Memory B cell (primary cell): ENCODE measurements at regions not wholly inside any gene's neighbourhood (a gene's known extent, or its start where the extent isn't known, plus 50 kb on each side); places are given as distances from the start of the nearest gene placed in this dataset.

Source experiments
- ATAC-seq: fragments of 150-1000 bp; cut with Tn5 transposase; 2 replicates; pipeline ENCODE4 v1.10.0; 2021; ENCODE audit warnings: low read depth, mild to moderate bottlenecking, moderate library complexity
- DNase-seq, 2 donors: peaks; one replicate each; pipeline ENCODE4 v3.0.0; 2022; ENCODE audit warnings: low spot score in 2 of 2
- H3K27ac Mint-ChIP-seq: one replicate; pipeline ENCODE4 v1.8.0; 2022; ENCODE audit warnings: mild to moderate bottlenecking, moderate library complexity, mixed read lengths
- H3K27me3 Mint-ChIP-seq: one replicate; pipeline ENCODE4 v1.8.0; 2022; ENCODE audit warnings: mixed read lengths
- H3K36me3 Mint-ChIP-seq: one replicate; pipeline ENCODE4 v1.8.0; 2022; ENCODE audit warnings: mild to moderate bottlenecking, mixed read lengths
- H3K4me1 Mint-ChIP-seq: one replicate; pipeline ENCODE4 v1.8.0; 2022; ENCODE audit warnings: mixed read lengths
- H3K4me3 Mint-ChIP-seq: one replicate; pipeline ENCODE4 v1.8.0; 2022; ENCODE audit warnings: mild to moderate bottlenecking, moderate library complexity, mixed read lengths
- H3K9me3 Mint-ChIP-seq: one replicate; pipeline ENCODE4 v1.8.0; 2022; ENCODE audit warnings: mixed read lengths

DNA sequence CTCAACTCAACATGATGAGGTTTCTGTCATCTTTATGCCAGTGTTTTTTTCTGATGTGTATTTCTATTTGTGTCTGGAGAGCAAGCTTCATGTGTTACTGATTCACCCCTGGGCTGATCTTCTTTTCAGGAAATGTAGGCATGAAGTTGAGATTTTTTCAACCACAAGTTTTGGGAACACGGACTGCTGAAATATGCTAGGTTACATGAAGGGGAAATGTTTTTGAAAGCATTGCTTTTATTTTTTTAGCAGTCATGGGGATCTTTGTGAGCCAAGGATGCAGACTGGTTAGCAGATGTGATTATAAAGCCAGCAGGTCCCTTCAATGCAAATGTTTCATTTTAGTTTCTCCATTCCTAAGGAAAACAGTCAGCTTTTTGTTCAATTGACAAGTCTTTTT lies 219.3 kb upstream of the COL8A1 start:
- Mint-ChIP-seq H3K4me3 (no peak overlapping the region), H3K27ac (no peak overlapping the region), H3K27me3 (no peaks in the 10 kb centered on the region), H3K36me3 (no peaks in the 10 kb centered on the region), H3K4me1 (no peaks in the 10 kb centered on the region), H3K9me3 (no peaks in the 10 kb centered on the region)
- DNase-seq (no peak), ATAC-seq (no peak)

GRCh38 chr3:99418709-99419108 lies 219.7 kb upstream of the COL8A1 start:
- DNase-seq: no peak
- H3K36me3 Mint-ChIP-seq: no peaks in the 10 kb centered on the region
- no peak overlapping the region for H3K4me3 Mint-ChIP-seq
- H3K4me1 Mint-ChIP-seq: no peaks in the 10 kb centered on the region
- H3K9me3 Mint-ChIP-seq: no peaks in the 10 kb centered on the region
- no peak for ATAC-seq
- H3K27me3 Mint-ChIP-seq: no peaks in the 10 kb centered on the region
- H3K27ac Mint-ChIP-seq: no peak overlapping the region

DNA sequence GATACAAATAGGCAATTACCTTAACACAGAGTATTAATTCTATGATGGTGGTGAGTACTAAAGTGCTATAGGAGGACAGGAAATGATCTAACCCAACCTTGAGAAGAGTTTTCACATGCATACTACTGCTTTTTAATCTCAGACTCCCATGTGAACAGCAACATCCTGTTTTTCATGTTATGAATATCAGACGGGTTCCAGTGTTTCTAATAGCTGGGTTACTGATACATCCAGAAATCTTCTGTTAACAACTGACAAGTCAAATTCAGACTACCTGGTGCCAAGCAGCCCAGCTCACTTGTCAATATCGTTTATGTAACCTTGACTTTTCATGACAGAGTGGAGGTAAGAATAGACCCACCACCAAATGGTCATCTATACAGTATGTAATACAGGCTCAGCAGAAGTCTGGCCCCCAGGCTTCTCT lies 220.2 kb upstream of the COL8A1 start:
- Mint-ChIP-seq H3K27me3 (no peaks in the 10 kb centered on the region), H3K4me1 (no peaks in the 10 kb centered on the region), H3K36me3 (no peaks in the 10 kb centered on the region), H3K4me3 (no peak overlapping the region), H3K9me3 (no peaks in the 10 kb centered on the region), H3K27ac (no peak overlapping the region)
- ATAC-seq (no peak), DNase-seq (no peak)

GRCh38 chr3:99413504-99413903 lies 224.9 kb upstream of the COL8A1 start:
- H3K27me3 Mint-ChIP-seq: no peaks in the 10 kb centered on the region
- DNase-seq (no peak), ATAC-seq (no peak)
- no peak overlapping the region for H3K27ac Mint-ChIP-seq
- H3K36me3 Mint-ChIP-seq: no peaks in the 10 kb centered on the region
- no peaks in the 10 kb centered on the region for H3K4me1 Mint-ChIP-seq
- H3K9me3 Mint-ChIP-seq: peaks cover 4% of the 10 kb centered on the region
- H3K4me3 Mint-ChIP-seq: no peak overlapping the region

DNA sequence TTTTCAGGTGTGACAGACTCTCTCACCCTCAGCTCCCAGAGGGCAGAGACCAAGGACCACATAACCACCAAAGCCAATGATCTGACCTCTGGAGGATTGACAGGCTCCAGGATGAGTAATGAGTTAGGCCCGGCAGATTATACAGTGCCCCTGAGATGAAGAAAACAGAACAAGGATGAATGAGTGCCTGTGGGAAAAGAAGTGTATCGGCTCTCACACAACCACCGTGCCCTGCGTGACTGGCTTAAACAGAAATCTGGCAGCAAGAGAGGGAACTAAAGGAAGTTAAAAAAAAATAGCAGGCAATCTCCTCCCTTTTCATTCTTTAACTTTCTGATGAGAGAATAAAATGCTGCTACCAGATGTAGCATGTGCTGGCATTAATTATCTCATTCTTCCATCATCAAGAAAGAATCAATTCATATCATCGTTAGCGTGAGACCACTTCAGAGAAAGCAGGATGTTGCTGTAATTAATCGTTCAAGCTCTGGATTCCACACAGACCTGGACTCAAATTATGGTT lies 227.5 kb upstream of the COL8A1 start:
- Mint-ChIP-seq H3K9me3 (peaks cover 5% of the 10 kb centered on the region), H3K36me3 (no peaks in the 10 kb centered on the region), H3K27ac (no peak overlapping the region), H3K27me3 (peaks cover 2% of the 10 kb centered on the region), H3K4me1 (no peaks in the 10 kb centered on the region), H3K4me3 (no peak overlapping the region)
- DNase-seq: no peak
- ATAC-seq: no peak

DNA sequence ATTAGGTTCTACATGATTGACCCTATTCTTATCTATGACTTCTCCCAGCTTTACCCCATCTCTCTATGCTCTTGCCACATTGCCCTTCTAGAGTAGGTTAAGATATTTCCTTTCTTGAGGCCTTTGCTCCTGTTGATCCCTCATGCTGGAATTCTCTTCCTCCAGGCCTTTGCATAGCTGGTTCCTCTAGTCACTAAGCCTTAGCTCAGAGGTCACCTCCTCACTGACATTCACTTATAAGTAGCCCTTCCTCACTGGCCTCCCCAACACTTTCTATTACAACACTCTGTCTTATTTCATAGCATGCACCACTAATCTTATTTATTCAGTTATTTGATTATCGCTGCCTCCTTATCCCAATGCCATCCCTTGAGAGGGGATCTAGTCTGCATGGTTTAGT lies 228.4 kb upstream of the COL8A1 start:
- no peaks in the 10 kb centered on the region for H3K36me3 Mint-ChIP-seq
- H3K4me3 Mint-ChIP-seq: no peak overlapping the region
- H3K27me3 Mint-ChIP-seq: peaks cover 2% of the 10 kb centered on the region
- no peak overlapping the region for H3K27ac Mint-ChIP-seq
- ATAC-seq (no peak), DNase-seq (no peak)
- peaks cover 5% of the 10 kb centered on the region for H3K9me3 Mint-ChIP-seq
- no peaks in the 10 kb centered on the region for H3K4me1 Mint-ChIP-seq

- Mint-ChIP-seq H3K27me3 (peaks cover 2% of the 10 kb centered on the region), H3K9me3 (peaks cover 7% of the 10 kb centered on the region), H3K36me3 (no peaks in the 10 kb centered on the region), H3K4me1 (no peaks in the 10 kb centered on the region), H3K4me3 (no peak overlapping the region), H3K27ac (no peak overlapping the region)
- DNase-seq (no peak), ATAC-seq (no peak)
Measured at GRCh38 chr3:99407257-99407656, 231.1 kb upstream of the COL8A1 start.

DNA sequence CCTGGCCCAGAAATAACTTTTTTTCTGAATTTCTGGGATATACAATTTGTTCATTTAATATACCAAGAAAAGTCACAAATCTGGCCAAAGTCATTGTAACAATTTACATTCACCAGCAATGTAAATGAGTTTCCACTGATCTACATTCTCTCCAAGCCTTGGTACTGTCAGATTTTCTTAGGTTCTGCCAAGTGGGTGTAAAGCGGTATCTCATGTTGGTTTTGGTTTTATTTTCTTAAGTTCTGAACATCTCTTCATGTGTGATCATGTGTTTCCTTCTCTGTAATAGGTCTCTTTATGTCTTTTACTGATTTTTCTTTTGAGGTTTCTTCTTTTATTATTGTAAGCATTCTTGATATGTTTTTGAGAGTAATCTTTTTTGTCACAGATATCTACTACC lies 235.6 kb upstream of the COL8A1 start:
- Mint-ChIP-seq H3K27ac (no peak overlapping the region), H3K4me1 (no peaks in the 10 kb centered on the region), H3K36me3 (no peaks in the 10 kb centered on the region), H3K27me3 (peaks cover 2% of the 10 kb centered on the region), H3K4me3 (no peak overlapping the region), H3K9me3 (peaks cover 7% of the 10 kb centered on the region)
- no peak for ATAC-seq
- no peak for DNase-seq

DNA sequence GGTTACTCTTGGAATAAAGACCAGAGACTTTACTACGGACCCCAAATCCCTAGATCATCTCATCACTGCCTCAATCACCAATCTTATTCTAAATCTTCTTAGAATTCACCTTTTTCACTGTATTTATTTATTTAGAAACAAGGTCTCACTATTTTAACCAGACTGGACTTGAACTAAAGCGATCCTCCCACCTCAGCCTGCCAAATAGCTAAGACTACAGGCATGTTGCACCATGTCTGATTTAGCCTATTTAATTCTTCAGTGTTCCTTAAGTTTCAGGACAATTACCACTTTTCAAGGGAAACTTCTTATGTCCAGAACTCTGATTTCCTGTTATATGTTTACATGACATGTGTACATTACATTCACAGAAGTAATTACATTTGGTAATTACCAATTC lies 238.0 kb upstream of the COL8A1 start:
- ATAC-seq: no peak
- H3K27ac Mint-ChIP-seq: no peak overlapping the region
- H3K9me3 Mint-ChIP-seq: peaks cover 8% of the 10 kb centered on the region
- H3K36me3 Mint-ChIP-seq: no peaks in the 10 kb centered on the region
- no peaks in the 10 kb centered on the region for H3K4me1 Mint-ChIP-seq
- no peak overlapping the region for H3K4me3 Mint-ChIP-seq
- H3K27me3 Mint-ChIP-seq: no peaks in the 10 kb centered on the region
- no peak for DNase-seq

- ATAC-seq (no peak), DNase-seq (no peak)
- peaks cover 6% of the 10 kb centered on the region for H3K9me3 Mint-ChIP-seq
- H3K4me1 Mint-ChIP-seq: no peaks in the 10 kb centered on the region
- H3K27ac Mint-ChIP-seq: no peak overlapping the region
- no peaks in the 10 kb centered on the region for H3K27me3 Mint-ChIP-seq
- H3K4me3 Mint-ChIP-seq: no peak overlapping the region
- no peaks in the 10 kb centered on the region for H3K36me3 Mint-ChIP-seq
Measured at GRCh38 chr3:99396651-99397275, 241.6 kb upstream of the COL8A1 start.

- ATAC-seq (no peak), DNase-seq (no peak)
- Mint-ChIP-seq H3K27ac (no peak overlapping the region), H3K9me3 (peaks cover 6% of the 10 kb centered on the region), H3K4me3 (no peak overlapping the region), H3K27me3 (no peaks in the 10 kb centered on the region), H3K4me1 (no peaks in the 10 kb centered on the region), H3K36me3 (no peaks in the 10 kb centered on the region)
Measured at GRCh38 chr3:99394831-99395778, 243.3 kb upstream of the COL8A1 start.

DNA sequence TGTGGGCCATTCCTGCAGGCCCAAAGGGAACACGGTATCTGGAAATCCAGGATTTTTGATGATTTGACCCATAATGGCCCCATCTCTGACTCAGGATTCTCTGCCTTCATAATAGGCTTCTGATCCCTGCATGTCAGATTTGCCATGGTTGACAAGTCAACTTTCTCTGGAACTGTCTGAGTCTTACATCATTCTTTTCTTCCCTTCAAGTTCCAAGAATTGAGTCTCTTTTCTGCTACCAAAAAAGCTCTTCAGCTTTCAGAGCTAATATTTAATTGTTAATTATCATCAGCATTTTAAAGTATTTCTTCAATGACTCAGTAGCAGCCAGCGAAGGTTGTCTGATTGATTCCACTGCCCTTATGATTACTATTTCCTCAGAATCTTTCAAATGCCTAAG lies 244.4 kb upstream of the COL8A1 start:
- H3K4me3 Mint-ChIP-seq: no peak overlapping the region
- H3K27me3 Mint-ChIP-seq: no peaks in the 10 kb centered on the region
- ATAC-seq: no peak
- H3K9me3 Mint-ChIP-seq: peaks cover 2% of the 10 kb centered on the region
- H3K4me1 Mint-ChIP-seq: no peaks in the 10 kb centered on the region
- H3K36me3 Mint-ChIP-seq: no peaks in the 10 kb centered on the region
- DNase-seq: no peak
- no peak overlapping the region for H3K27ac Mint-ChIP-seq

GRCh38 chr3:99388780-99389179 lies 249.6 kb upstream of the COL8A1 start:
- no peaks in the 10 kb centered on the region for H3K27me3 Mint-ChIP-seq
- no peaks in the 10 kb centered on the region for H3K36me3 Mint-ChIP-seq
- DNase-seq (no peak), ATAC-seq (no peak)
- no peak overlapping the region for H3K27ac Mint-ChIP-seq
- H3K9me3 Mint-ChIP-seq: peaks cover 2% of the 10 kb centered on the region
- H3K4me1 Mint-ChIP-seq: no peaks in the 10 kb centered on the region
- no peak overlapping the region for H3K4me3 Mint-ChIP-seq

- ATAC-seq (no peak), DNase-seq (no peak)
- H3K36me3 Mint-ChIP-seq: no peaks in the 10 kb centered on the region
- H3K27ac Mint-ChIP-seq: no peak overlapping the region
- no peaks in the 10 kb centered on the region for H3K27me3 Mint-ChIP-seq
- H3K4me3 Mint-ChIP-seq: no peak overlapping the region
- peaks cover 11% of the 10 kb centered on the region for H3K9me3 Mint-ChIP-seq
- no peaks in the 10 kb centered on the region for H3K4me1 Mint-ChIP-seq
Measured at GRCh38 chr3:99384596-99384995, 253.8 kb upstream of the COL8A1 start.
